GM23338 (cell line): ENCODE measurements at regions not wholly inside any gene's neighbourhood (a gene's known extent, or its start where the extent isn't known, plus 50 kb on each side); places are given as distances from the start of the nearest gene placed in this dataset.

ENCODE experiments used
- ATAC-seq: fragments of 200-7000 bp; cut with Tn5 transposase; 3 replicates; pipeline ENCODE4 v1.9.1; 2020
- DNase-seq: peaks from one replicate; pipeline ENCODE4 v3.0.0-alpha.2; 2015; ENCODE audit warnings: low spot score
- H2AFZ ChIP-seq: fragments of 200-600 bp; sonication (generic); 2 replicates; pipeline ENCODE4 v1.8.0; 2016; ENCODE audit warnings: antibody characterized with exemption, mild to moderate bottlenecking, moderate library complexity
- H3F3A ChIP-seq: fragments of 200-600 bp; sonication (generic); replicated peaks from 2 replicates; pipeline ENCODE4 v1.8.0; 2017; ENCODE audit warnings: antibody characterized with exemption, mixed run types, low read depth
- H3K27ac ChIP-seq: fragments of 200-600 bp; sonication (generic); 2 replicates; pipeline ENCODE4 v1.6.1; 2016; ENCODE audit warnings: low read depth
- H3K27me3 ChIP-seq: fragments of 200-600 bp; sonication (generic); 2 replicates; pipeline ENCODE4 v1.8.0; 2016; ENCODE audit warnings: mild to moderate bottlenecking, mixed run types, moderate library complexity; ENCODE audit not compliant: insufficient read depth
- H3K36me3 ChIP-seq: fragments of 200-600 bp; sonication (generic); 2 replicates; pipeline ENCODE4 v1.8.0; 2016; ENCODE audit warnings: mild to moderate bottlenecking; ENCODE audit not compliant: insufficient read depth
- H3K4me1 ChIP-seq: fragments of 200-600 bp; sonication (generic); 2 replicates; pipeline ENCODE4 v1.8.0; 2016; ENCODE audit warnings: mild to moderate bottlenecking, moderate library complexity; ENCODE audit not compliant: insufficient read depth
- H3K4me2 ChIP-seq: fragments of 200-600 bp; sonication (generic); 2 replicates; pipeline ENCODE4 v1.7.1; 2017; ENCODE audit warnings: mixed run types
- H3K4me3 ChIP-seq: fragments of 200-600 bp; sonication (generic); 2 replicates; pipeline ENCODE4 v1.6.1; 2016; ENCODE audit warnings: mixed run types
- H3K79me2 ChIP-seq: fragments of 200-600 bp; sonication (generic); replicated peaks from 2 replicates; pipeline ENCODE4 v1.8.0; 2017; ENCODE audit warnings: mild to moderate bottlenecking; ENCODE audit not compliant: insufficient read depth
- H3K9me2 ChIP-seq: fragments of 200-600 bp; sonication (generic); 2 replicates; pipeline ENCODE4 v1.8.0; 2017; ENCODE audit not compliant: insufficient read depth
- H4K20me1 ChIP-seq: fragments of 200-600 bp; sonication (generic); replicated peaks from 2 replicates; pipeline ENCODE4 v1.8.0; 2017; ENCODE audit warnings: mild to moderate bottlenecking; ENCODE audit not compliant: insufficient read depth
- H3K27ac Mint-ChIP-seq: 2 replicates; pipeline ENCODE4 v1.8.0; 2020; ENCODE audit warnings: inconsistent platforms, mild to moderate bottlenecking, moderate library complexity, mixed read lengths
- H3K27me3 Mint-ChIP-seq: 3 replicates; pipeline ENCODE4 v1.8.0; 2022; ENCODE audit warnings: low read depth, mild to moderate bottlenecking, moderate library complexity, mixed read lengths, inconsistent platforms; ENCODE audit not compliant: insufficient read depth, poor library complexity
- H3K36me3 Mint-ChIP-seq: 3 replicates; pipeline ENCODE4 v1.8.0; 2021; ENCODE audit warnings: low read depth, mild to moderate bottlenecking, inconsistent platforms, moderate library complexity, mixed read lengths
- H3K4me1 Mint-ChIP-seq: 3 replicates; pipeline ENCODE4 v1.8.0; 2020; ENCODE audit warnings: mild to moderate bottlenecking, inconsistent platforms, mixed read lengths
- H3K4me3 Mint-ChIP-seq: 3 replicates; pipeline ENCODE4 v1.8.0; 2021; ENCODE audit warnings: moderate library complexity, mild to moderate bottlenecking, inconsistent platforms, mixed read lengths
- H3K9me3 Mint-ChIP-seq: 3 replicates; pipeline ENCODE4 v1.8.0; 2020; ENCODE audit warnings: moderate library complexity, mild to moderate bottlenecking, inconsistent platforms, mixed read lengths
- CREB1 ChIP-seq: fragments of 250-450 bp; sonication (Bioruptor Pico); IDR thresholded peaks from 2 replicates; pipeline ENCODE4 v1.5.0; 2020; ENCODE audit warnings: low read depth, mild to moderate bottlenecking, moderate library complexity
- CTCF ChIP-seq, 2 experiments: fragments of 200-600 bp in 1 of 2; sonication (generic) in 1 of 2; conservative IDR thresholded peaks; 2 replicates each; pipeline versions ENCODE4 v1.5.1 to v1.6.1; 2016 to 2017; ENCODE audit warnings: antibody characterized with exemption in 2 of 2, low read depth in 2 of 2, mild to moderate bottlenecking in 2 of 2, moderate library complexity in 1 of 2
- EZH2 ChIP-seq: fragments of 200-600 bp; sonication (generic); IDR thresholded peaks from one replicate; pipeline ENCODE4 v1.8.0; 2017; ENCODE audit warnings: antibody characterized with exemption, mild to moderate bottlenecking, low read depth; ENCODE audit not compliant: unreplicated experiment
- EZH2phosphoT487 ChIP-seq: fragments of 200-600 bp; sonication (generic); IDR thresholded peaks from one replicate; pipeline ENCODE4 v1.8.1; 2018; ENCODE audit warnings: antibody characterized with exemption; ENCODE audit not compliant: unreplicated experiment
- JUNB ChIP-seq: IDR thresholded peaks from one replicate; pipeline ENCODE4 v1.6.1; 2016; ENCODE audit warnings: antibody characterized with exemption; ENCODE audit not compliant: unreplicated experiment
- NANOG ChIP-seq: IDR thresholded peaks from 2 replicates; pipeline ENCODE4 v1.6.1; 2016; ENCODE audit warnings: antibody characterized with exemption, borderline replicate concordance
- POLR2AphosphoS5 ChIP-seq: IDR thresholded peaks from 2 replicates; pipeline ENCODE4 v1.6.1; 2016; ENCODE audit warnings: antibody characterized with exemption, low read depth
- REST ChIP-seq: IDR thresholded peaks from one replicate; pipeline ENCODE4 v1.6.1; 2018; ENCODE audit warnings: antibody characterized with exemption; ENCODE audit not compliant: unreplicated experiment
- ZNF114 ChIP-seq: fragments of 250-450 bp; sonication (Bioruptor Pico); IDR thresholded peaks from 2 replicates; pipeline ENCODE4 v1.5.0; 2020; ENCODE audit warnings: mild to moderate bottlenecking, moderate library complexity
- ZNF331 ChIP-seq: fragments of 250-450 bp; sonication (Bioruptor Pico); IDR thresholded peaks from 2 replicates; pipeline ENCODE4 v1.5.0; 2020; ENCODE audit warnings: low read depth, mild to moderate bottlenecking, moderate library complexity
- ZNF462 ChIP-seq: fragments of 250-450 bp; sonication (Bioruptor Pico); IDR thresholded peaks from 2 replicates; pipeline ENCODE4 v1.5.0; 2020; ENCODE audit warnings: mild to moderate bottlenecking, moderate library complexity

GRCh38 chr18:56224669-56225561, 413.5 kb downstream of the TXNL1 start (continued):
- no peak for TF ChIP-seq ZNF462
- no peak for TF ChIP-seq ZNF114 (CRISPR knock-in tag)
- no peak for TF ChIP-seq ZNF331 (CRISPR knock-in tag)

- H3K9me2 ChIP-seq: peaks cover 8% of the 10 kb centered on the region; the same call in 1 of the 2 replicates
- H3K4me3 ChIP-seq: no peak overlapping the region
- Mint-ChIP-seq H3K27ac (no peak overlapping the region), H3K4me1 (no peaks in the 10 kb centered on the region), H3K27me3 (no peaks in the 10 kb centered on the region), H3K9me3 (no peaks in the 10 kb centered on the region; the same call in 2 of the 3 replicates), H3K4me3 (no peak overlapping the region), H3K36me3 (no peaks in the 10 kb centered on the region)
- ATAC-seq (no peak), DNase-seq (no peak)
- no peaks in the 10 kb centered on the region for H3K27me3 ChIP-seq
- no peaks in the 10 kb centered on the region for H3F3A ChIP-seq
- no peaks in the 10 kb centered on the region for H3K4me1 ChIP-seq
- no peaks in the 10 kb centered on the region for H3K36me3 ChIP-seq
- H3K4me2 ChIP-seq: no peak overlapping the region
- no peaks in the 10 kb centered on the region for H4K20me1 ChIP-seq
- H3K79me2 ChIP-seq: no peaks in the 10 kb centered on the region
- H2AFZ ChIP-seq: no peak overlapping the region
- no peak overlapping the region for H3K27ac ChIP-seq
- TF ChIP-seq EZH2phosphoT487 (no peak), ZNF114 (CRISPR knock-in tag) (no peak), JUNB (no peak), POLR2AphosphoS5 (no peak), EZH2 (no peak), CREB1 (no peak), NANOG (no peak), ZNF331 (CRISPR knock-in tag) (no peak), REST (no peak), CTCF (conservative IDR thresholded peaks at IDR 0.05; ENCODE audit: low read depth in 2 of 2) (no peak)
Measured at GRCh38 chr18:56221195-56222065, 417.0 kb downstream of the TXNL1 start.
